Liver (tissue), 3 donors: ENCODE measurements at regions not wholly inside any gene's neighbourhood (a gene's known extent, or its start where the extent isn't known, plus 50 kb on each side); places are given as distances from the start of the nearest gene placed in this dataset.

Experiments
- ATF3 ChIP-seq: IDR thresholded peaks from 2 replicates; pipeline ENCODE4 v1.6.1; 2016; ENCODE audit warnings: antibody characterized with exemption
- CTCF ChIP-seq: fragments of 150-350 bp; IDR thresholded peaks from 2 replicates; pipeline ENCODE4 v1.5.1; 2017; ENCODE audit warnings: improper control_type of control experiment, low read depth, low read length; ENCODE audit not compliant: missing input control
- EGR1 ChIP-seq, 2 donors: IDR thresholded peaks; 2 replicates each; pipeline ENCODE4 v1.6.1; 2016 to 2018; ENCODE audit warnings: antibody characterized with exemption in 2 of 2, low read depth in 2 of 2
- FOXA1 ChIP-seq: IDR thresholded peaks from 2 replicates; pipeline ENCODE4 v1.6.1; 2016; ENCODE audit warnings: antibody characterized with exemption
- GABPA ChIP-seq, 2 donors: IDR thresholded peaks in 1 of 2; conservative IDR thresholded peaks in 1 of 2; 2 replicates each; pipeline ENCODE4 v1.6.1; 2016; ENCODE audit warnings: antibody characterized with exemption in 2 of 2, mild to moderate bottlenecking in 1 of 2, moderate library complexity in 1 of 2
- HNF4A ChIP-seq, 2 donors: conservative IDR thresholded peaks; 2 replicates each; pipeline ENCODE4 v1.6.1; 2016; ENCODE audit warnings: antibody characterized with exemption in 2 of 2, mild to moderate bottlenecking in 2 of 2
- MAX ChIP-seq: IDR thresholded peaks from 2 replicates; pipeline ENCODE4 v1.6.1; 2016; ENCODE audit warnings: antibody characterized with exemption
- RAD21 ChIP-seq, 2 donors: IDR thresholded peaks; 2 replicates each; pipeline ENCODE4 v1.6.1; 2016; ENCODE audit warnings: antibody characterized with exemption in 2 of 2, mild to moderate bottlenecking in 2 of 2
- REST ChIP-seq: IDR thresholded peaks from 2 replicates; pipeline ENCODE4 v1.6.1; 2016; ENCODE audit warnings: antibody characterized with exemption, mild to moderate bottlenecking
- RXRA ChIP-seq, 2 donors: IDR thresholded peaks; 2 replicates each; pipeline ENCODE4 v1.6.1; 2017 to 2018; ENCODE audit warnings: antibody characterized with exemption in 2 of 2, mild to moderate bottlenecking in 1 of 2
- SP1 ChIP-seq: IDR thresholded peaks from 2 replicates; pipeline ENCODE4 v1.6.1; 2018; ENCODE audit warnings: antibody characterized with exemption, mild to moderate bottlenecking
- TAF1 ChIP-seq: conservative IDR thresholded peaks from 2 replicates; pipeline ENCODE4 v1.6.1; 2016; ENCODE audit warnings: antibody characterized with exemption, mild to moderate bottlenecking
- donor health status: healthy.
- donor health status: healthy.

- no peak for TF ChIP-seq CTCF
- no peak for TF ChIP-seq HNF4A (conservative IDR thresholded peaks at IDR 0.05)
- TF ChIP-seq REST: no peak
- TF ChIP-seq SP1: no peak
- TF ChIP-seq ATF3: no peak
- TF ChIP-seq RAD21 (IDR thresholded peaks at IDR 0.05): no peak
- no peak for TF ChIP-seq MAX
- TF ChIP-seq TAF1: no peak
- no peak for TF ChIP-seq EGR1 (IDR thresholded peaks at IDR 0.05; ENCODE audit: low read depth in 2 of 2)
- TF ChIP-seq GABPA (IDR thresholded peaks at IDR 0.05 in 1 of 2, conservative IDR thresholded peaks at IDR 0.05 in 1 of 2): no peak
- no peak for TF ChIP-seq FOXA1
- no peak for TF ChIP-seq RXRA (IDR thresholded peaks at IDR 0.05)
These were observed 326.8 kb downstream of the PIK3C3 start for GRCh38 chr18:42281851-42282250.
